ENCODE measurements at regions not wholly inside any gene's neighbourhood (a gene's known extent, or its start where the extent isn't known, plus 50 kb on each side); places are given as distances from the start of the nearest gene placed in this dataset.

DNA sequence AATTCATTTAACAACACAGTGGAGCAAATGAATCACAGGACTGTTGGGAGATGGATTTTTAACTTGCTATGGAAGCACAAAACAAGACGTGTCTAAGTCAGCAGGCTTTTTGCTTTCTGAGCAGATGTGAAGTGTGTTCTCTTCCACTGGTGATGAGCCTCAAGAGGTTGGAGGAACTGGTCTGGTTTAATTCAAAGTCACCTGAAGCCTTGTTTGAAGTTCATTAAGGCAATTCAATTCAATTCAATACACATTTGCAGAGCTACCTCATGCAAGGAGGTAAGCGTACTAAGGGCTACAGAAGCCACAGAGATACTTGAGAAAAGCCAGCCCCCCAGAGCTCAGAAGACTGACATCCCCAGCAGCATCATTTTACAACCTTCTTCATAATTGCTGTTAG lies 68.4 kb upstream of the PALS2 start:
- Histone ChIP-seq H3K4me3 (no peak overlapping the region), H3K4me1 (peaks cover 0 to 26% (median 0%) of the 10 kb centered on the region in 4 donors), H3K9me3 (no peaks in the 10 kb centered on the region), H3K27ac (no peak overlapping the region), H3K36me3 (no peaks in the 10 kb centered on the region), H3K27me3 (no peaks in the 10 kb centered on the region)
- no peak for DNase-seq (ENCODE audit: low spot score in 2 of 2)
- 71 to 83% methylated on average over 2 of the region's 2 CpGs for WGBS, 2 donors
- TF ChIP-seq, protein P1, sequence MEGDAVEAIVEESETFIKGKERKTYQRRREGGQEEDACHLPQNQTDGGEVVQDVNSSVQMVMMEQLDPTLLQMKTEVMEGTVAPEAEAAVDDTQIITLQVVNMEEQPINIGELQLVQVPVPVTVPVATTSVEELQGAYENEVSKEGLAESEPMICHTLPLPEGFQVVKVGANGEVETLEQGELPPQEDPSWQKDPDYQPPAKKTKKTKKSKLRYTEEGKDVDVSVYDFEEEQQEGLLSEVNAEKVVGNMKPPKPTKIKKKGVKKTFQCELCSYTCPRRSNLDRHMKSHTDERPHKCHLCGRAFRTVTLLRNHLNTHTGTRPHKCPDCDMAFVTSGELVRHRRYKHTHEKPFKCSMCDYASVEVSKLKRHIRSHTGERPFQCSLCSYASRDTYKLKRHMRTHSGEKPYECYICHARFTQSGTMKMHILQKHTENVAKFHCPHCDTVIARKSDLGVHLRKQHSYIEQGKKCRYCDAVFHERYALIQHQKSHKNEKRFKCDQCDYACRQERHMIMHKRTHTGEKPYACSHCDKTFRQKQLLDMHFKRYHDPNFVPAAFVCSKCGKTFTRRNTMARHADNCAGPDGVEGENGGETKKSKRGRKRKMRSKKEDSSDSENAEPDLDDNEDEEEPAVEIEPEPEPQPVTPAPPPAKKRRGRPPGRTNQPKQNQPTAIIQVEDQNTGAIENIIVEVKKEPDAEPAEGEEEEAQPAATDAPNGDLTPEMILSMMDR (IDR thresholded peaks at IDR 0.05), result no peak
- TF ChIP-seq EP300 (IDR thresholded peaks at IDR 0.05), result no peak
- no peak for TF ChIP-seq POLR2A (IDR thresholded peaks at IDR 0.05)

DNA sequence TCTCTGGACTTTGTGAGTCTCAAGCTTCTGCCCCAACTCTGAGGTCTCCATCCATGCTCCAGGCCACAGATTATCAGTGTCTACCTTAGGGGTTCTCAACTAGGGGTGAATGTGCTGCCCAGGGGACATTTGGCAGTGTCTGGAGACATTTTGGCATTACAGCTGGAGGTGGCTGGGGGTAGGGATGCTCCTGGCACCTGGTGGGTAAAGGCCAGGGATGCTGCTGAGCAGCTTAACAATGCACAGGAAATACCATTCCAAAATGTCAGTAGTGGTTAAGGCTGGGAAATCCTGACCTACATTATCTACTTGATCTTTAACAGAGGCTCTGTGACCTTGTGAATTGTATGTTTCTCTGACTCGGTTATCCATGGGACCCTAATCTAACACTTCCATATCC lies 67.3 kb upstream of the PALS2 start:
- Histone ChIP-seq H3K4me1 (peaks cover 0 to 19% (median 0%) of the 10 kb centered on the region in 4 donors), H3K4me3 (no peak overlapping the region), H3K9me3 (no peaks in the 10 kb centered on the region), H3K27ac (no peak overlapping the region), H3K36me3 (no peaks in the 10 kb centered on the region), H3K27me3 (no peaks in the 10 kb centered on the region)
- no peak for DNase-seq (ENCODE audit: low spot score in 2 of 2)
- TF ChIP-seq EP300 (IDR thresholded peaks at IDR 0.05), result no peak
- TF ChIP-seq, protein P1 (IDR thresholded peaks at IDR 0.05), result no peak
- TF ChIP-seq POLR2A (IDR thresholded peaks at IDR 0.05), result no peak
- WGBS, 2 donors, result 80 to 86% methylated on average over 1 of the region's 1 CpG

DNA sequence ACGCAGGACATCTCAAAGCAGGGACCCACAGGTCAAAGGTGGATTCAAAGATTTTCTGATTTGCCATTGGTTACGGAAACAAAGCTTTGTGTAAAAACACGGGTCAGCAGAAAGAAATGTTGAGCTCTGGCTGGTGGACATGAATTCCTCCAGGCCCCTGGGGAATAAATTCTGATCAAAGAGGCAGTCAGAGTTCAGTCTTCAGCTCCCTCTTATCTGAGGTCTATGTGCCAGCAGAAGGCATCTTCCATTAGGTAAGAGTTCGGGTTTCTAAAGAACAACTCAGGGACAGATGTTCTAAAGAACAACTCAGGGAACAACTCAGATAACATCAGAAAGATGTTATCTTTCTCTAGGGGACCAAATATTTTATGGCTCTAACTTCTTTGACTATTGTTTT lies 64.9 kb upstream of the PALS2 start:
- WGBS, 2 donors, result 58 to 60% methylated on average over 4 of the region's 4 CpGs
- TF ChIP-seq POLR2A (IDR thresholded peaks at IDR 0.05) (no peak), EP300 (IDR thresholded peaks at IDR 0.05) (no peak)
- TF ChIP-seq, protein P1 (IDR thresholded peaks at IDR 0.05), result no peak
- Histone ChIP-seq H3K27ac (no peak overlapping the region), H3K36me3 (no peaks in the 10 kb centered on the region), H3K9me3 (no peaks in the 10 kb centered on the region), H3K4me1 (peaks cover 0 to 4% (median 0%) of the 10 kb centered on the region in 4 donors), H3K27me3 (no peaks in the 10 kb centered on the region), H3K4me3 (no peak overlapping the region)
- no peak for DNase-seq (ENCODE audit: low spot score in 2 of 2)

DNA sequence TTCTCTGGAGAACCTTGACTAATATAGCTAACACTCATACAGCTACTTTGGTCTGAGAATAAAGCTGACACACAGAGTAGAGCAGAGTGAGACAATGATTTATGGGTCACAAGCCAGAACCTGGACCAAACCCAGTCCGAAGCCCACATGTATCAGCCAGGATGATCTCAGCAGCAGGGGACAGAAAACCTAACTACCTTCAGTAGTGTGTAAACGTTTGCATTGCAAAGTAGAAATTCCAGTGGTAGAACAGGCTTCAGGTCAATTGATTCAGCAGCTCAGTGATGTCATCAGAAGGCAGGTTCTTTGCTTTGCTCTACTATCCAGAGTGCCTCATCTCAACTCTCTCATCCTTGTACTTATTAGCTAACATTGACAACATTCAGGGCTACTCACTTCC lies 62.5 kb upstream of the PALS2 start:
- Histone ChIP-seq H3K9me3 (no peaks in the 10 kb centered on the region), H3K27me3 (no peaks in the 10 kb centered on the region), H3K4me1 (no peaks in the 10 kb centered on the region), H3K4me3 (no peak overlapping the region), H3K27ac (no peak overlapping the region), H3K36me3 (no peaks in the 10 kb centered on the region)
- WGBS, 2 donors, result 51 to 73% methylated on average over 2 of the region's 2 CpGs
- DNase-seq (ENCODE audit: low spot score in 2 of 2), result no peak
- TF ChIP-seq POLR2A (IDR thresholded peaks at IDR 0.05), result no peak

DNA sequence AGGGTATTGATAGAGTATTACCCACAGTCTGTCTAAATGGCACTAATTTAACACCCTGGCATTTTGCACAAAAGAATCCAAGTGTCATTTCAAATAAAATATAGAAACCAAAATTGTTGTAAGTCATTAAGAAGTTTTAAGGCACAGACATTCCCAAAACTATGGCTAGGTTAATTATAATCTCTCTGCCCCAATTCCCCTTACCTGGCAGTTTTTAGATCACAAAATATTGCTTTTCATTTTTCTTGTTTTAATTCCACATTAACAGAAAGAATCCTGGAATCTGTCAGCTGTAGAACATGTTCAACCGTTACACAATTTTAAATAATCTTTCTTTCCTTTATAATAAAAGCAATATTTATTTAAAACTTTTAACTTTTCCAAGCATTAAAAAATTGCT lies 56.1 kb upstream of the PALS2 start:
- TF ChIP-seq EP300 (IDR thresholded peaks at IDR 0.05) (no peak), POLR2A (IDR thresholded peaks at IDR 0.05) (no peak)
- TF ChIP-seq, protein P1 (IDR thresholded peaks at IDR 0.05), result no peak
- WGBS, 2 donors, result 79 to 88% methylated on average over 1 of the region's 1 CpG
- no peak for DNase-seq (ENCODE audit: low spot score in 2 of 2)
- H3K9me3 ChIP-seq, result no peaks in the 10 kb centered on the region
- H3K27me3 ChIP-seq, result no peaks in the 10 kb centered on the region
- H3K4me1 ChIP-seq, result no peaks in the 10 kb centered on the region
- no peaks in the 10 kb centered on the region for H3K36me3 ChIP-seq
- no peak overlapping the region for H3K4me3 ChIP-seq
- H3K27ac ChIP-seq, result no peak overlapping the region
